Lung (tissue), 11 donors: ENCODE measurements at regions not wholly inside any gene's neighbourhood (a gene's known extent, or its start where the extent isn't known, plus 50 kb on each side); places are given as distances from the start of the nearest gene placed in this dataset.

Source experiments
- ATAC-seq: fragments of 200-7000 bp; cut with Tn5 transposase; one replicate; pipeline ENCODE4 v1.9.1; 2020; ENCODE audit warnings: moderate number of reproducible peaks; ENCODE audit not compliant: insufficient read depth, low FRiP score
- DNase-seq, 3 donors: peaks; one replicate each; pipeline ENCODE4 v3.0.0-alpha.2; 2013 to 2017
- H3K27ac ChIP-seq, 2 donors: one replicate each; pipeline ENCODE4 v1.5.1; 2013; ENCODE audit warnings: mild to moderate bottlenecking in 2 of 2, moderate library complexity in 2 of 2, control low read depth in 1 of 2, inconsistent platforms in 1 of 2, low read depth in 1 of 2, low read length in 1 of 2
- H3K27me3 ChIP-seq, 3 donors: one replicate each; pipeline ENCODE4 v1.5.1; 2013; ENCODE audit warnings: low read length in 2 of 3; ENCODE audit not compliant: control insufficient read depth in 3 of 3, insufficient read depth in 3 of 3
- H3K36me3 ChIP-seq, 4 donors: one replicate each; pipeline ENCODE4 v1.5.1; 2013; ENCODE audit warnings: low read length in 4 of 4, mild to moderate bottlenecking in 1 of 4, moderate library complexity in 1 of 4; ENCODE audit not compliant: control insufficient read depth in 4 of 4, insufficient read depth in 4 of 4
- H3K4me1 ChIP-seq, 5 donors: one replicate each; pipeline ENCODE4 v1.5.1; 2013; ENCODE audit warnings: low read length in 5 of 5, mild to moderate bottlenecking in 2 of 5, moderate library complexity in 1 of 5; ENCODE audit not compliant: control insufficient read depth in 5 of 5, insufficient read depth in 5 of 5
- H3K4me3 ChIP-seq: one replicate; pipeline ENCODE4 v1.5.1; 2013; ENCODE audit warnings: mild to moderate bottlenecking, control low read depth, moderate library complexity
- H3K9ac ChIP-seq, 2 donors: one replicate each; pipeline ENCODE4 v1.5.1; 2013; ENCODE audit warnings: low read length in 2 of 2, control low read depth in 1 of 2; ENCODE audit not compliant: insufficient read depth in 1 of 2
- H3K9me3 ChIP-seq, 4 donors: one replicate each; pipeline ENCODE4 v1.5.1; 2013; ENCODE audit warnings: low read length in 3 of 4, mild to moderate bottlenecking in 1 of 4, moderate library complexity in 1 of 4; ENCODE audit not compliant: control insufficient read depth in 4 of 4, insufficient read depth in 3 of 4
- WGBS, 2 donors: extraction: QIAGEN DNeasy Blood & Tissue Kit; methylation state at CpG; one replicate each; pipeline ENCODE4 v1.1.7; 2013; 5-methylcytosine and 5-hydroxymethylcytosine counted together
- TF ChIP-seq, protein P1 (sequence below): IDR thresholded peaks from 2 replicates; pipeline ENCODE4 v1.5.1; 2012; ENCODE audit warnings: mild to moderate bottlenecking; ENCODE audit errors: control extremely low read depth, extremely low read depth
- donor health status: control.
- donor health status: control.
- donor health status: Bipolar disorder and iron deficiency.
- donor health status: healthy.
- donor health status: DM: yes; HTN: yes; CAD: no.

DNA sequence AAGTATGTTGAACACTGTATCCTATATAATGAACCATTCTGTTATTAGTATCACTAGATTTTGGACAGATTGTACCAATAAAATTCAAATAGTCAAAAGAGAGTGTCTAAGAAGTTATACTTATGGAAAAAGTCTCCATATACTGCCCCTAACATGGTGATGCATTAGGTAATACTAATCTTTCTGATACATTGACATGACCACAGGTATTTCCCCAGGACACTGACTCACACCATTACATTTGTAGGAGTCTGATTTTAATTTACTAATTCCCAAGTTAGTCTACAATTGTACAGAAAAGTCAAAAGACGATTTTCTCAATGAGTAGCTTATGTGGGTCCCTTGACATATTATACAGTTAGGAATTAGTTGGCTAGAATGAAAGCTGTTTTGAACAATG lies 593.8 kb downstream of the ISL1 start:
- no peaks in the 10 kb centered on the region for H3K36me3 ChIP-seq
- no peak overlapping the region for H3K27ac ChIP-seq
- TF ChIP-seq, protein P1, sequence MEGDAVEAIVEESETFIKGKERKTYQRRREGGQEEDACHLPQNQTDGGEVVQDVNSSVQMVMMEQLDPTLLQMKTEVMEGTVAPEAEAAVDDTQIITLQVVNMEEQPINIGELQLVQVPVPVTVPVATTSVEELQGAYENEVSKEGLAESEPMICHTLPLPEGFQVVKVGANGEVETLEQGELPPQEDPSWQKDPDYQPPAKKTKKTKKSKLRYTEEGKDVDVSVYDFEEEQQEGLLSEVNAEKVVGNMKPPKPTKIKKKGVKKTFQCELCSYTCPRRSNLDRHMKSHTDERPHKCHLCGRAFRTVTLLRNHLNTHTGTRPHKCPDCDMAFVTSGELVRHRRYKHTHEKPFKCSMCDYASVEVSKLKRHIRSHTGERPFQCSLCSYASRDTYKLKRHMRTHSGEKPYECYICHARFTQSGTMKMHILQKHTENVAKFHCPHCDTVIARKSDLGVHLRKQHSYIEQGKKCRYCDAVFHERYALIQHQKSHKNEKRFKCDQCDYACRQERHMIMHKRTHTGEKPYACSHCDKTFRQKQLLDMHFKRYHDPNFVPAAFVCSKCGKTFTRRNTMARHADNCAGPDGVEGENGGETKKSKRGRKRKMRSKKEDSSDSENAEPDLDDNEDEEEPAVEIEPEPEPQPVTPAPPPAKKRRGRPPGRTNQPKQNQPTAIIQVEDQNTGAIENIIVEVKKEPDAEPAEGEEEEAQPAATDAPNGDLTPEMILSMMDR, result no peak
- no peaks in the 10 kb centered on the region for H3K9me3 ChIP-seq
- no peaks in the 10 kb centered on the region for H3K4me1 ChIP-seq
- ATAC-seq, result no peak
- DNase-seq, result no peak
- H3K27me3 ChIP-seq, result no peaks in the 10 kb centered on the region
- 77 to 86% methylated on average over 1 of the region's 1 CpG for WGBS, 2 donors
- no peak overlapping the region for H3K9ac ChIP-seq
- H3K4me3 ChIP-seq, result no peak overlapping the region

DNA sequence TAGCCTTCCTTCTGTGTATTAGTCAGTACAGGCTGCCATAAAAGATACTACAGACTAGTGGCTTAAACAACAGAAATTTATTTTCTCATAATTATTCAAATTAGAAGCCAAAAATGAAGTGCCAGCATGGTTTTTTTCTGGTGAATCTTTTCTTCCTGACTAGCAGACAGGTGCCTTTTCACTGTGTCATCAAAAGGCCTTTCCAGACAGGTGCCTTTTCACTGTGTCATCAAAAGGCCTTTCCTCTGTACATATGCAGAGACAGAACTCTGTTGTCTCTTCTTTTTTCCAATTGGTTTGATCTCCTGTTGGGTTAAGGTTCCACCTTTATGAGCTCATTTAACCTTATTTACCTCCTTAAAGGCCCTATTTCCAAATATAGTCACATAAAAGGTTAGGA lies 599.9 kb downstream of the ISL1 start:
- Histone ChIP-seq H3K27me3 (no peaks in the 10 kb centered on the region), H3K9ac (no peak overlapping the region), H3K36me3 (no peaks in the 10 kb centered on the region), H3K9me3 (no peaks in the 10 kb centered on the region), H3K27ac (no peak overlapping the region), H3K4me3 (no peak overlapping the region), H3K4me1 (no peaks in the 10 kb centered on the region)
- TF ChIP-seq, protein P1, result no peak
- ATAC-seq (no peak), DNase-seq (no peak)

DNA sequence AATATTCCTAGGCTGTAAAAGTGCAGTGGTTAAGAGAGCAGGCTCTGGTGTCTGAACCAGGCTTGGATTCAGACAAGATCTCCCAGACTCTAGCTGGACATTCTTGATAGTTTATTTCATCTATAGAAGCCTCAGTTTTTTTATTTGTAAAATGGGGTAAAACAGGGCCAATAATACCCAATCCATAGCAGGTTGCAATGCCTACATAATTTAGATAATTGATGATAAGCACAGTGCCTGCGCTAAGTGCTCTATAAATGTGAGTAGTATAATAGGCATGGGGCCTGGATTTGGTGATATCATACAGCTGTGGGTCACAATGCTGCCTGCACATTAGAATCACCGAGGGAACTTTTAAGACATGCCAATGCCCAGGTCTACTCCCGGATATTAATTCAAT lies 603.5 kb downstream of the ISL1 start:
- WGBS, 2 donors, result 90 to 93% methylated on average over 3 of the region's 3 CpGs
- H3K27ac ChIP-seq, result no peak overlapping the region
- no peak overlapping the region for H3K9ac ChIP-seq
- DNase-seq, result no peak
- H3K4me3 ChIP-seq, result no peak overlapping the region
- H3K27me3 ChIP-seq, result no peaks in the 10 kb centered on the region
- no peaks in the 10 kb centered on the region for H3K4me1 ChIP-seq
- no peaks in the 10 kb centered on the region for H3K9me3 ChIP-seq
- no peaks in the 10 kb centered on the region for H3K36me3 ChIP-seq
- TF ChIP-seq, protein P1, result no peak
- ATAC-seq, result no peak

DNA sequence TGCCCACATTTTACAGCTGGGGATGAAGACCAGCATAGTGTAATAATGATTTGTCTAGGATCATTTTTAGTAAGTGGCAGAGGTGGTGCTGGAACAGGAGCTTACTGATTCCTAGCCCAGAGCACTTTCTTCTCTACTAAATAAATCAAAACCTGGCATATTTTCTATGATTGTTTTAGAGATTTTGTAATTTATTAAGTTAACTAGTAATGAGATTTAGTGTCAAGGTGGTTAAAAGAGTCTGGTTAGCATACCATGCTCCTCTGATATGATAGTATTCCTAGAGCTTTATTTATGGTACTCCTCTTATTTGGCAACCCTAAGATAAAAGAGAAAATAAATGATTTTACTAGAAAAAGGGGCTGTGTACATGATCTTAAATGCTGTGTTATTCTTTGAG lies 604.0 kb downstream of the ISL1 start:
- TF ChIP-seq, protein P1, result no peak
- no peak overlapping the region for H3K27ac ChIP-seq
- H3K36me3 ChIP-seq, result no peaks in the 10 kb centered on the region
- no peak for DNase-seq
- H3K9me3 ChIP-seq, result no peaks in the 10 kb centered on the region
- H3K4me1 ChIP-seq, result no peaks in the 10 kb centered on the region
- no peak overlapping the region for H3K4me3 ChIP-seq
- H3K9ac ChIP-seq, result no peak overlapping the region
- no peak for ATAC-seq
- no peaks in the 10 kb centered on the region for H3K27me3 ChIP-seq
